Activated CD4-positive, alpha-beta T cell treated with anti-CD3 and anti-CD28 coated beads, Interleukin-10, Interleukin-2, amounts not matched to agents 100 ng/mL and 50 ng/mL, durations not matched to agents 16 hours and 8 hours (primary cell): ENCODE measurements at regions not wholly inside any gene's neighbourhood (a gene's known extent, or its start where the extent isn't known, plus 50 kb on each side); places are given as distances from the start of the nearest gene placed in this dataset.
"Not testable (repeated sequence)": the region's sequence is repeated elsewhere in the genome, so short reads cannot be mapped to it uniquely, and the experiment has no call there.

Experiments
- DNase-seq: peaks from one replicate; pipeline ENCODE4 v3.0.0-alpha.2; 2020

GRCh38 chrX:71822314-71822713 is 59.2 kb downstream of the CXorf49B start:
- DNase-seq, result not testable (repeated sequence)

GRCh38 chrX:71823391-71824057 is 60.4 kb downstream of the CXorf49B start:
- DNase-seq, result no peak

GRCh38 chrX:71828086-71828485 is 64.9 kb downstream of the CXorf49B start:
- DNase-seq, result no peak

- DNase-seq, result not testable (repeated sequence)
Measured at GRCh38 chrX:71838092-71838491, 72.6 kb upstream of the NHSL2 start.

- no peak for DNase-seq
Measured at GRCh38 chrX:71846429-71846828, 64.2 kb upstream of the NHSL2 start.

GRCh38 chrX:71852182-71852581 is 58.5 kb upstream of the NHSL2 start:
- no peak for DNase-seq

- DNase-seq, result peak; percentile 44
Measured at GRCh38 chrX:71859637-71860036, 51.0 kb upstream of the NHSL2 start.
